ENCODE measurements at regions not wholly inside any gene's neighbourhood (a gene's known extent, or its start where the extent isn't known, plus 50 kb on each side); places are given as distances from the start of the nearest gene placed in this dataset.

DNA sequence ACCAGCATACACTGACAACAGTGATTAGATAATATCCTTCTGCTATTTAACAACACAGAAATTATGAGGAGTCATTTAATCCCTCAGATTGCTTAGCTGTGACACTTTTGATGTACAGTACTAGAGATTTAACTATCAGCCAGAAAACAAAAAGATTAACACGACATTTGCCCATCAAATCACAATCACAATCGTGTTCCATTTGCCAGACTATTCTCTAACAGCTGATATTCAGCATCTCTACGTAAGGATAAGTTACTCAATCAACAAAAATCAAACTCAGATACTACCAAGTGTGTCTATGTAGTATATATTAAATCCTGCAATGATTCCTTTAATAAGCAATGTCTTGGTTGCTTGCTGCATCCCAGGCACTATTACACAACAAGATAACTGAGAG lies 558.7 kb upstream of the USP15 start:
- no peak for DNase-seq

DNA sequence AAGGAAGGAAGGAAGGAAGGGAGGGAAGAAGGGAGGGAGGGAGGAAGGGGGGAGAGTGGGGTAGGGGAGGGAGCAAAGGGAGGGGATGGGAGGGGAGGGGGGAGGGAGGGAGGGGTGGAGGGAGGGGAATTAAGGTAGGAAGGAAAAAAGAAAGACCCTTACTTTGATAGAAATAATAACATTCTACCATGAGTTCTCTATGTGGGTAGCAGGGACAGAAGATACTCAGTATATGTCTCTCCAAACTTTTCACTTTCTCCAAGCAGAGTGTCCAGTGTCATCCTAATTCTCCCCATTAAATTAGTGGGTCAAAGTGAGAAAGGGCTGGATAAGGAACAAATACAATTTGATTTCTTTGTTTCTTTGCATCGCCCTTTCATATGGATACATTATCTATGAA lies 553.4 kb upstream of the USP15 start:
- DNase-seq, result no peak

DNA sequence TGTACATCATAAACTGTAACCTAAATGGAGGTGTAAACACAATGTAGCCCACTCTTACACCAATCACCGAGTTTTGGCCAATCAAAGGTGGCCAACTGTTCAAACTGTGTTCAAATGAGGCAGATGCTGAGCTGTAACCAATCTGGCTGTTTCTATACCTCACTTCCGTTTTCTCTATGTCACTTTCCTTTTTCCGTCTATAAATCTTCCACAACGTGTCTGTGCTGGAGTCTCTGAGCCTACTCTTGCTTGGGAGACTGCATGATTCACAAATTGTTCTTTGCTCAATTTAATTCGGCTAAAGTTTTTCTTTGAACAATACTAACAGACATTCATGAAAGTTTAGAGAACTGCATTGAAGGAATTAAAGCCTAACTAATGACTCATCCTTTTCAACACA lies 547.1 kb upstream of the USP15 start:
- no peak for DNase-seq

DNA sequence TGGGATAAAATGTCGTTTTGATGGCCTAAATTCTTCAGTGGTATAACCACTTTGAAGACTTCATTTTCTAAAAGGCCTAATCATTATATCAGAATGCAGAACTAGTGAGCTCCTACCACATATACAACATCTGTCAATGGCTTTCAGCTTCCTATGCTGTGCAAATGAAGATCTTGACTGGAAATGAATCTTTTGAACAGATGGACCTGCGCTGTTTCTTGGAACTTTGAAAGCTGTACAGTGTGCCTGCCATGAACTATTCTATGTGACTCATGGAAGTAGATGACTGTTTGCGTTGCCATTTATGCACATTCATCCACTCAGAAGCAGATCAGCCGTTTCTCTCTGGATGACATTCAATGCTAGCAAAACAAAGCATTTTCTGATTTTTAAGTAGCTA lies 542.2 kb upstream of the USP15 start:
- no peak for DNase-seq

DNA sequence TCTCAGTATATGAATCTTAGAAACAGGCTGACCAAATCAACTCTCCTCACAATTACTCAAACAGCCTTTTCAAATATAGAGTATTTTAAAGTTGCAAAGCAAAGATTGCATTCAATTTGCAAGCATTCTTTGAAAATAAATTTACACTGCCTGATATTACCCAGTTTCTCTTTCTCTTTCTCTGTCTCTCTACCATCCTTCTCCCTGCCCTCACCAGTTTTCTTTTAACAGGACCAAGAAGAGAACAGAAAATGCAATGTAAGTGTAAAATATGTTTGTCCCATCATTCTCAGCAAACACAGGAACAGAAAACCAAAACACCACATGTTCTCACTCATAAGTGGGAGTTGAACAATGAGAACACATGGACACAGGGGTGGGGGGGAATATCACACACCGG lies 520.3 kb upstream of the USP15 start:
- DNase-seq, result no peak

DNA sequence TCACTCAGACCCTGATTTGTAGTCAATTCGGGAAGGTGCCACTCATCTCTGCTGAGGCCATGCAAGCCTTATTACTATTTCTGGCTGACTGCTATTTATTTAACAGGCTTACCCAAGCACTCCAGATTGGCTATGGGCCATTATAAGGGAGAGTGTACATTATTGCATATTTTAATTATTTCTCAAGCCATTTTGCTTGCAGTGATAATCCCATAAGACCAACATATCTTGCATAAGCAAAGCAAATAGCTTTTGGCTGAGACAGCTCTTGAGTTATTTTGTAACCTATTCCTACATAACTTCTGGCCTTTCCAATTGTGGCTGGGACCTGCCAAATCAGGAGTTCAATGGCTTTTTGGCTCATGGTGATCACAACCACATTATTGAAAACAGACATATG lies 509.6 kb upstream of the USP15 start:
- no peak for DNase-seq

DNA sequence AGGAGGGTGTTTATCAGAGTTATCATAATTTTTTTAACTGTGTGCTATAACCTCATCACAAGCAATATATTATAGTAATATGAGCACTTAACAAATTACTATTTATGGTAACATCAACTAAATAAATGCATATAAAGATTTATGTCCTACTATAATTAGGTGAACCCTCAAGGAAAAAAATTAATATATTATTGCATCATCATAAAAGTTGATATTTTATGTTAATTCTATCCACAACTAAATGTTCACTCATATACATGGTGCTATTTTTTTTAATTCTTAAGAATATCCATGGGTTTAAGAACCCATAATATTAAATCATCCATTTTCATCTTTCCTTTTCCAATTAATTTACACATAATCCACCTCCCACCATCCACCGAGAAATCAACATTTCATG lies 506.0 kb upstream of the USP15 start:
- no peak for DNase-seq

DNA sequence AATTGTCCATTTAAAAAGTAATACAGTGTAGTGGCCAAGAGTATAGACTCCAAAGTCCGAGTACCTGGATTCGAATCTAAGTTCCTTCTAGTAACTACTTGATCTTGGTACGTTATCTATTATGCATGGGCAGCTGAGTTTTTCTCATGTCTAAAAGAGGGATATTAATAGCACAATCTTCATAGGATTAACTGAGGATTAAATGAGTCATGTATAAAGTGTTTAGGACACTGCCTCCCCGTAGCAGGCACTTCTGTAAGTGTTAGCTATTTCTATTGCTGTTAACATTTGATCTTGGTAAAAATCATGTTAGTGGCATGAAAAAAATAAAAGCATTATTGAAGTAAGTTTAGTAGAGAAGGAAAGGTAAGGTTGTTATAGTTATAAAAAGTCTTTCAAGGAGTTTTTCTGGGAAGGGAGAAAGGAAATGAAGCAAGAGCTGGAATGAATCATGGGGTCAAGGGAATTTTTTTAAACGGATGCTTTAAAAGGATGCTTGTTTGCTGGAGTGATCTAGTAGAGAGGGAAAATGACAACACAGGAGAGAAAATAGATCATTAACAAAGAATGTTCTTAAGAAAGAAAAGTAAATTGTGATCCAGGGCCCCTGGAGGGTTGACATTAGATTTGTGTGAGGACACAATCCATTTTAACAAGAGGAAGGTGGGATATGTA lies 502.2 kb upstream of the USP15 start:
- no peak for DNase-seq

DNA sequence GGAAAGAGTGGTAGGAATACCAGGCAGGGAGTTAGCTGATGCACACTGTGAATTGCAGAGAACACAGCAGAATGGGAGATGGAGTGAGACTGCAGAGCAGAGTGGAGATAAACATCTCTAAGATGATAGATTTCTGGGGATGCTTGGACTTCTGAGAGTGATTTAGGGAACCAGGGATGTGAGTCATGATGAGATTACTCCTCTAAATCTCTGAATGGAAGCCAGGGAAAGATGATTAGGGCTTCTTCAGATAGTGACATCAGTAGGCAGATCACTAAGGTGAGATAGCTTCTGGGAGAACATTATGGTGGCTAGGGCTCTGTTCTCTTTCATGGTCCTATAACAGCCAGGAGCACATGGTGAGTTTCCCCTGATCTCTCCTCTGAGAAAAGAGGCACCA lies 501.5 kb upstream of the USP15 start:
- DNase-seq, result no peak

DNA sequence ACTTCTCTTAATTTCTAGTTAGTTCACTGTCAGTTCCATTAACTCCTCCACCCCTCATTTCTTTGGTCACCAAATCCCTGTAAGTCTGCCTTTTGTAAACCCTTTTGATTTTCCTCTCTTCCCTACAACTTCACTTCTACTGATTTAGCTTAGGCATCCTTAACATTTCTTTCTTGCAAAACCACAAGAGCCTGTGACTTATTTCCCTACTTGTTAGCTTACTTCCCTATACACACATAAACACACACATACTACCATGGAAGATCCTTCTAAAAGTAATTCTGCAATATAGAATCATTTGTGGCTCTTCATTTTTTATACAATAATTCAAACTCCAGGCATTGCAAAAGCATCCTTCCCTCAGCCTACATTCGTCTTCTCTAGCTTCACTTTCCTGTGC lies 494.3 kb upstream of the USP15 start:
- no peak for DNase-seq

DNA sequence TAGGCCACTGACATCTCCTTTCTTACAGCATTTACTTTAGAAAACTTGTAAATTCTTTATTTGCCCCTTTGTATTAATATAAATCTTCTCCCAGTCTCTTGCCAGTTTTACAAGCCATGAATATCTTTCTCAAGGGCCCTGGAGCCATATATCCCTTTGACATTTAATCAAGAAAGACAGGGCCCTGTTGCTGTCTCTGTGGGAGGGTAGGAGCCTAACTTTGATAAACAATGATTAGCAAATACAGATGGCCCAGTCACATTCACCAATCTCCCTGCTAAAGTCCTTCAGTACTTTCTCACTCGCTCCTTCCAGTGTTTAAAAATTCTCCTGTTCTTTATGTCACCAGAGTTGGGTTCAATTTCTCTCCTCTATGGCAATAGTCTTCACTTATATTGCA lies 479.8 kb upstream of the USP15 start:
- DNase-seq, result no peak

DNA sequence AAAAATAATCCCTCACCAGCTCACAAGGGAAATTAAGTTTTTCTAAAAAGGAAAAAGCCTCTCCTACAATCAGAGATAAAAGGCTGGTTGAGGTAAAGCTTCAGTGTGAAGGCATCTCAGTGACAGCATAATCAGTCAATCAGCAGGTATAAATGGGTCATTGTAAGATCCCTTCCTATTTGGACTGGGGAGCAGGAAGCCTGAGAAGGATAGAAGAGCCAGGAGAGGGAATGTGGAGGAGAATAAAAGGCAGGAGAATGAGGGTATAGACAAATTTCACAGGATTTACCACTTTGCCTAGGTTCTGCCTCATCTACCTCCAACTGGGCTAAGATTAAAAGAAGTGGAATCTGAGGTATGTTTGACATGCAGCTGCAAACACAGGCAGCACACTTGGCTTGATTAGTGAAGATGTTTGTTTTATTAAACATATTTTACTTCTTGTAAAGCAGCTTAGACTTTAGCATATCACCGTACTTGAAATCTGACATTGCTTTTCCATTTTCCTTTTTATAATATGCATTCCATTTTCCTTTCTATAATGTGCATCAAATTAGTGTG lies 479.1 kb upstream of the USP15 start:
- no peak for DNase-seq

DNA sequence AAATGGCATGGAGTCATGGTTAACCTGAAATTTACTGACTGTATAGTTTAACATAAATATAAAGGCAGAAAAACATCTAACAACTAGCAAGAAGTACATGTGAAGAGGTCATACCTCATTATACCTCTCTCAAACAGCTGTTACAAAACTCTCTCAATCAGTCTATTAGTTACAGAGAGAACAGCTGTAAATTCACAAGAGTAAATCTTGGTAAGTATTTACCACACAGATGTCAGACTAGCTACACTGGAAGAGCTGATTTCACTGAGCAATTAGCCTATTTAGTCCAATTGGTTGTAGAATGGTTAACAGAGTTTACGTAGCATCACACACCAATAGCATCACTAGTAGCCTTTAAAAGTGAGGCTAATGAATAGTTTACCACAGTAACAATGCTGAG lies 463.4 kb upstream of the USP15 start:
- no peak for DNase-seq

DNA sequence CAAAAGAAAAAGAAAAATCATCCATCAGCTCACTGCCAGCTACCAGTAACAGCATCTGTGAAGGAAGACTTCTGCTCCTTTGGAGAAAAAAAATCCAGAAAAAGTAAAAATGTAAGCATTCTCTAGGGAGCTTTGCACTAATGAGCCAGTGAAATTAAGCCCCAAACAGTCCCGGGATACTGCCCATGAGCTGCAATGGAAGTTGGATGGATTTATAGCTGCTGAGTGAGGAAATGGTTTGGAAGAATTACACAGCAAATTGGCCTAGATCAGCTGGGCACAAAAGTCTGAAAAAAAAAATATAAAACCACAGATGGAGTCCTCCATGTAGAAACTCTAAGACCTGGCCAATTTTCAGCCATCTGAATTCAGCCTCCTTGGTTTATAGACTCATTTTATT lies 462.9 kb upstream of the USP15 start:
- DNase-seq, result no peak

DNA sequence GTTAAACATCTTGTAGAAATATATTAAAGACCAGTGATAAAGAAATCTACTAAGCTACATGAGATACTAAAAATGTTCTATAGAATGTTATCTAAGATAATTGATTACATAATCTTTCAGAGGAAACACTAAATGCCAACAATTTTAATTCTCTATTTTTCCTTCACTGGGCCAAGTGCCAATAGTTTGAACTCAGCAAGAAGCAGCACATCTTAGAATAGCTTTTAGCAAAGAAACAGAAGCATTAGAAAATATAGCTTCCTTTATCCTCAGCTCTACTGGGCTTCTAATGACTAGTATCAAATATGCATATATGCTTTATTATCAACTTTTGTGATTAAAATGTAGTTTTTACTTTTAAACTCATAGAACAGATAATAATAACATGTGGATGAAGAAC lies 461.4 kb upstream of the USP15 start:
- no peak for DNase-seq

DNA sequence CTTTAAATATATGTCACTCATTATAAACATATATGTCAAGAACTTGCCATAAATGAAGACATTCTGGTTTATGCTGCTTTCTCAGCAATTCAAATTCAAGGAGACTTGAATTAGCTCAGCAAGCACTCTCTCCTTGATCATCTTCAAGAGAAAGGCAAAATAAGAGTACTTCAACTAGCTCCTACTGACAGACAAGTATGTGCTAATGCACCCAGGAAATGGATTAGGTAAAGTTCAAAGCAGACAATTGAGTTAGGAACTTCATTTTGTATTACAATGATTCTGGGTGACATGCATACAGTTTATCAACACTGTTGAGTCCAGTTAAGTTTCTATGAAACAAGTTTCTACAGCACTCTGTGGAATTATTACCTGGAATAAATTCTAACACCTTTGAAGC lies 455.9 kb upstream of the USP15 start:
- no peak for DNase-seq

DNA sequence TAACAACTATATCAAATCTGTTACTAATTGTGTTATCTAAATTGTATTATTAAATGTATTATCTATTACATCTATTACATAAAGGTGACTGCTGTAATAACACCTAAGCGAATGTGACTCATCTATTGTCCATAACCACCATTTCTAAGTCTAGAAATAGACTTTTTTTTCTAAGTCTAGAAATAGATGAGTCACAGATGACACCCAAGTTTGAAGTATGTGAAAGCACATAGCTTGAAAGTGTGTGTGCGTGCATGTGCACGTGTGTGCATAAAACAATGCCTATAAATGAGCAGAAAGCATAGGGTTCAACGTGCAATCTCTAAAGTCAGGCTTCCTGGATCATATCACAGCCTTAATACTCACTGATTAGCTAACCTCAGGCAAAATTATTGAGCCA lies 451.3 kb upstream of the USP15 start:
- no peak for DNase-seq

DNA sequence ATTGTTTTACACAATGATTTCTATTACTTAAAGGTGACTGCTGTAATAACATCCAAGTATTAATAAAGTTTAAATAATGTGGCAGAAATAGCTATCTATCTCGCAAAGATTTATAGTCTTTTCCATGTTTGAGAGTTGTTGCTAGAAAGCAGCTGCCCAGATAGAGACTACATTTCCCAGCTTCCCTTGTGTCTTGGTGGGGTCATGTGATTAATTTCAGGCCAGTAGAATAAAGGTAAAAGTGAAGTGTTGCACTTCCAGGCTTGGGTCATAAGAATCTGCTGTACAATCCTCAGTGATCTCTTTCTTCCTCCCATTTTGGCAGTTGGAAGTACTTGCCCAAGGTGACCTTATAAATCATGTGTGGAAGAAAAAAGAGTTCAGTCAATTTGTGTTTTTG lies 449.7 kb upstream of the USP15 start:
- no peak for DNase-seq

DNA sequence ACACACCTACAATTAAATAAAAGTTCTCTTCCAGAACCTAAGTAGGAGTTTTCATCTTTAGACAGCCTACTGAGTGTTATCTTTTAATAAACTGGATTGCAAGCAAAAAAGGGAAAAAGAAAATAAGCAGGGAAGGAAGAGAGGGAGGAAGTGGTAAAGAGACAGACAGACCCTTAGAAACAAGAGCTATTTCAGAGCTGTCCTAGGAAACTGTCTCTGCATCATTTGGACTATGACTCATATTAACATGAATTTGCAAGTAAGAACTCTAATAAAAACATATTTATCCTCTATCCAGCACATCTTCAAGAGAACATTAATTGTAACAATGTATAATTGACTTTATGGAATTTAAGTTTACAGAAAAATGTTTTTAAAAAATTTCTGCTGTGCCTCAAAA lies 438.8 kb upstream of the USP15 start:
- DNase-seq, result no peak

DNA sequence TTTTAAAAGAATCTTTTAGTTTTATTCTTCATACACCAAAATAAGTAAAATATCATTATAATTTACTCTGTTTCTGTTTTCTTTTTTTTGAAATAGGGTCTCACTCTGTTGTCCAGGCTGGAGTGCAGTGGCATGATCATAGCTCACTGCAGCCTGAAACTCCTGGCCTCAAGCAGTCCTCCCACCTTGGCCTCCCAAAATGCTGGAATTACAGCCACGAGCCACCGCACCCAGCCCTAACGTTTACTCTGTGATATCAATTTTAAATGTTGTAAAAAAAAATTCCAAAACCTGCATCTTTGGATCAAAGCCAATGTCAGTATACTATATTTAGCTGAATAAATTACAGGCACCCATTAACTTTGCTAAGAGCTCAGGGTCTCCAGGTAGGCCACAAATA lies 437.1 kb upstream of the USP15 start:
- no peak for DNase-seq

DNA sequence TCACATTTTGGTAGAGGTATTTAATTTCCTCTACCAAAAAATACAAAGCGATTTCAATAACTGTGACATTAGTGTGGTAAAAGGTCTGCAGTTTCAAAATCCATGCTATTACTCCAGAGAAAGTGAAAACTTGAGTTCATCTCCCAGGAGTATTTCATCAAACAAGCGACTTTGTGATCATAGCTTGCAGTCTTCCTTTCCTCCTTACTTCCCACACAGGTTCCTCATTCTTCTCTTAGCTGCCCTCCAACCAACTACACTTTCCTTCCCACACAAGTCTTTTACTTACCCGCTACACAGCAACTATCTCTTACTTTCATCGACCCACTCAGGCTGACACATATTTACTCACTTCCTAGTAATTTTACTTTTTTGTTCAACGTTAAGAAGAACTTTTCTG lies 413.4 kb upstream of the USP15 start:
- no peak for DNase-seq

DNA sequence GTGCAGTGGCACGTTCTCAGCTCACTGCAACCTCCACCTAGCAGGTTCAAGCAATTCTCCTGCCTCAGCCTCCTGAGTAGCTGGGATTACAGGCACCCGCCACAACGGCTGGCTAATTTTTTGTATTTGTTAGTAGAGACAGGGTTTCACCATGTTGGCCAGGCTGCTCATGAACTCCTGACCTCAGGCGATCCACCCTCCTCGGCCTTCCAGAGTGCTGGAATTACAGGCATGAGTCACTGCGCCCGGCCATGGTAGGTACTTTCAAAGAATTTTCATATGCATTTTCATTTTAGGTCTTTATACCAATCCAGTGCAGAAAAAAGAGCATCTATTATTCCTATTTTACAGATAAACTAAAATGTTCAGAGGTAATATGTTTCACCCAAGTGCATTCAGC lies 411.3 kb upstream of the USP15 start:
- DNase-seq, result no peak

DNA sequence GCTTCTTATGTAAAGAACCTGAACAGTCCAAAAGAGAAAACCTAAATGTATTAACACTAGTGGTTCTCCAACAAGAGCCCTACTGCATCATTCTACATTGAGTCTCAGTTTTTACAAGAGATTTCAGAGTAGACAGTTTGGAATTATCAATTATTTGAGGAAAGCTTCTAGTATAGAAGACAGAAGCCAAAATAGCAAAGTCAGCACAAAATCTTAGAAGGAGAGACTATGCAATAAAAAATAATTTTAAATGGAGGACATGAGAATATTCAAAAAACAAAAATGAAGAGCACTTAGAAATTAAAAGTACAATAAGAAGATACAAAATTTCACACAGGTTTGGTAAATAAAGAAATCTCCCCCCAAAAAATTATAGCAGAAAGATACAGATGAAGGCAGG lies 406.3 kb upstream of the USP15 start:
- no peak for DNase-seq

DNA sequence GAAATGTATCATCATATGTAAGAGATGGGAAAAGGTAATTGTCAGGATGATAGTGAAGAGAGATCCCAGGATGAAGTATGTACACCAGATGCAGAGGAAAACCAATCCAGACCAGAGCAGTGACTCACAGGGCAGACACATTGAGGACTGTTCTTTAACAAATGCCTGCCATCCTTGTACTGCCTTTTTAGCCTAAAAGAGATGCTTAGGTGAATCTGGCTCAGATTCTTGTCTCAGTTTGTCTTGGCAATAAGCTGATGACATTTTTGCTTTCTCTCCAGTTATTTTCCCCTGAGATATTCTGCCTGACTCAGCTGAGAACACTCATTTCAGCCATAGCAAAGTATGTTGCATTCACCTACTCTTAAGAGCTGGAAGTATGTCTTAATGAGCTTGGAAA lies 405.3 kb upstream of the USP15 start:
- no peak for DNase-seq

DNA sequence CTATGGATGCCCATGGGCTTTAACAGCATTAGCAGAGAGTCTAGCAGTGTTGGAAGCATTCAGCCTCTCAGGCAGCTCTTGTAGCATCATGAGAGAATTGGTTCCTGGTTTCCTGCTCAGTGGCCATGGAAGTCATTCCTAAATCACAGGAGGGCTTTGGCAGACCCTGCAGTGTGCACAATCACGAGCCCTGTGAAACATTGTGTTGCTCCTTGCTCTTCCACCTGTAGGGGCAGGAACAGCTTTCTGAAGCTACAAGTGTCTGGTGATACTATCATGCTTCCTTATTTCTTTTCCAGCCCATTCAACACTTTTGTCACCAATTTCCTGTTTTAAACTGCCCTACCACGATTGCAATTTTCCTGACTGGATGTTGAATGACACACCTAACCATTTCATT lies 402.2 kb upstream of the USP15 start:
- no peak for DNase-seq

DNA sequence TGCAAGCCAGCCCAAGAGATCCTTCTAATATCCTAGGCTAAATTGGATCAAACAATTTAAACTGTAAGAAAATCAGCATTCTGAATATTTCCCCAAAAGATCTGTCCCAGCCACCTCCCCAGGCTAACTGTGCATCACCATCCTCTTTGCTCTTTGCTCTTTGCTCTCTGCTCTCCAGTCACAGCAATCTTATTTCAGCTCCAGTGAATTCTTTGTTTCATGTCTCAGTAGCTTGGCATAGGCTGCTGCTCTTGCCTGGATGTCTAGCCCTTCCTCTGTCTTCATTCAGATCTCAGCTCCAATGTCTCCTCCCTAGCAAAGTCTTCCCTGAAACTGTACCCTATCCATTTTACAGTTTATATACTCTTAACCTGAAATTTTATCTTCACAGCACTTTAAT lies 399.8 kb upstream of the USP15 start:
- no peak for DNase-seq

All from activated CD4-positive, alpha-beta T cell treated with anti-CD3 and anti-CD28 coated beads, Interleukin-2, amount 50 U/mL, for 4 hours (primary cell).